Islet of Langerhans (tissue), 1 donor: ENCODE measurements at regions not wholly inside any gene's neighbourhood (a gene's known extent, or its start where the extent isn't known, plus 50 kb on each side); places are given as distances from the start of the nearest gene placed in this dataset.
"Not testable (repeated sequence)": the region's sequence is repeated elsewhere in the genome, so short reads cannot be mapped to it uniquely, and the experiment has no call there.

Source experiments
- FAIRE-seq: peaks from one replicate; lab custom pipeline; 2011; peaks lifted over from hg19 to GRCh38; lab: Jason Lieb, UNC

GRCh38 chr1:58190267-58190988 is 356.1 kb downstream of the OMA1 start:
- no peak for FAIRE-seq

- no peak for FAIRE-seq
Measured at GRCh38 chr1:58189453-58189852, 357.1 kb downstream of the OMA1 start.

- no peak for FAIRE-seq
Measured at GRCh38 chr1:58183286-58183685, 363.2 kb downstream of the OMA1 start.

GRCh38 chr1:58180537-58180936 is 366.0 kb downstream of the OMA1 start:
- no peak for FAIRE-seq

GRCh38 chr1:58169160-58169559 is 377.4 kb downstream of the OMA1 start:
- FAIRE-seq, result not testable (repeated sequence)

- FAIRE-seq, result not testable (repeated sequence)
Measured at GRCh38 chr1:58167131-58167530, 379.4 kb downstream of the OMA1 start.

GRCh38 chr1:58166417-58166816 is 380.1 kb downstream of the OMA1 start:
- FAIRE-seq, result no peak

- FAIRE-seq, result no peak
Measured at GRCh38 chr1:58165073-58165472, 381.5 kb downstream of the OMA1 start.

- FAIRE-seq, result peak; percentile 90
Measured at GRCh38 chr1:58162952-58163550, 383.5 kb downstream of the OMA1 start.

- no peak for FAIRE-seq
Measured at GRCh38 chr1:58159434-58159830, 387.1 kb downstream of the OMA1 start.

- FAIRE-seq, result no peak
Measured at GRCh38 chr1:58158506-58159433, 387.8 kb downstream of the OMA1 start.

- FAIRE-seq, result no peak
Measured at GRCh38 chr1:58158016-58158415, 388.5 kb downstream of the OMA1 start.

- no peak for FAIRE-seq
Measured at GRCh38 chr1:58157256-58157655, 389.3 kb downstream of the OMA1 start.

- no peak for FAIRE-seq
Measured at GRCh38 chr1:58156831-58157230, 389.7 kb downstream of the OMA1 start.

- FAIRE-seq, result no peak
Measured at GRCh38 chr1:58156124-58156468, 390.4 kb downstream of the OMA1 start.

GRCh38 chr1:58155418-58156123 is 391.0 kb downstream of the OMA1 start:
- no peak for FAIRE-seq

- FAIRE-seq, result no peak
Measured at GRCh38 chr1:58154256-58154655, 392.3 kb downstream of the OMA1 start.

GRCh38 chr1:58152697-58153096 is 393.8 kb downstream of the OMA1 start:
- no peak for FAIRE-seq

GRCh38 chr1:58149271-58149812 is 397.2 kb downstream of the OMA1 start:
- FAIRE-seq, result no peak

GRCh38 chr1:58144698-58145270 is 401.7 kb downstream of the OMA1 start:
- no peak for FAIRE-seq

- no peak for FAIRE-seq
Measured at GRCh38 chr1:58143972-58144697, 402.4 kb downstream of the OMA1 start.
